Mammary epithelial cell (primary cell): ENCODE measurements at regions not wholly inside any gene's neighbourhood (a gene's known extent, or its start where the extent isn't known, plus 50 kb on each side); places are given as distances from the start of the nearest gene placed in this dataset.

ENCODE experiments used
- CTCF ChIP-seq, 2 donors: IDR thresholded peaks in 1 of 2; conservative IDR thresholded peaks in 1 of 2; 2 replicates each; pipeline ENCODE4 v1.5.1; 2011 to 2012; ENCODE audit warnings: inconsistent platforms in 2 of 2, low read length in 2 of 2, mild to moderate bottlenecking in 2 of 2, control low read depth in 1 of 2, low read depth in 1 of 2; ENCODE audit not compliant: insufficient read depth in 1 of 2; ENCODE audit errors: extremely low read depth in 1 of 2
- EZH2 ChIP-seq: IDR thresholded peaks from 2 replicates; pipeline ENCODE4 v1.6.1; 2012; ENCODE audit warnings: low read length, inconsistent platforms, borderline replicate concordance

- TF ChIP-seq CTCF (conservative IDR thresholded peaks at IDR 0.05 in 1 of 2, IDR thresholded peaks at IDR 0.05 in 1 of 2; ENCODE audit: extremely low read depth in 1 of 2, insufficient read depth in 1 of 2, low read depth in 1 of 2, low read length in 2 of 2) (no peak), EZH2 (no peak)
Measured at GRCh38 chr6:153781306-153781705, 257.7 kb upstream of the OPRM1 start.
